Gastrocnemius medialis (tissue), 4 donors: ENCODE measurements at regions not wholly inside any gene's neighbourhood (a gene's known extent, or its start where the extent isn't known, plus 50 kb on each side); places are given as distances from the start of the nearest gene placed in this dataset.

Experiments used
- POLR2A ChIP-seq, 2 donors: fragments of 450-650 bp; IDR thresholded peaks; one replicate each; pipeline ENCODE4 v1.6.1; 2017; ENCODE audit warnings: antibody characterized with exemption in 2 of 2, mild to moderate bottlenecking in 2 of 2, moderate library complexity in 2 of 2
- TF ChIP-seq, protein P1 (sequence below), 5 experiments: fragments of 450-650 bp in 3 of 5; fragments of 200-600 bp in 2 of 5; sonication (generic) in 2 of 5; IDR thresholded peaks in 4 of 5; conservative IDR thresholded peaks in 1 of 5; 1 replicate in 4 of 5; 2 replicates in 1 of 5; pipeline ENCODE4 v1.5.1; 2016 to 2019; ENCODE audit warnings: antibody characterized with exemption in 5 of 5, mild to moderate bottlenecking in 3 of 5, moderate library complexity in 3 of 5

DNA sequence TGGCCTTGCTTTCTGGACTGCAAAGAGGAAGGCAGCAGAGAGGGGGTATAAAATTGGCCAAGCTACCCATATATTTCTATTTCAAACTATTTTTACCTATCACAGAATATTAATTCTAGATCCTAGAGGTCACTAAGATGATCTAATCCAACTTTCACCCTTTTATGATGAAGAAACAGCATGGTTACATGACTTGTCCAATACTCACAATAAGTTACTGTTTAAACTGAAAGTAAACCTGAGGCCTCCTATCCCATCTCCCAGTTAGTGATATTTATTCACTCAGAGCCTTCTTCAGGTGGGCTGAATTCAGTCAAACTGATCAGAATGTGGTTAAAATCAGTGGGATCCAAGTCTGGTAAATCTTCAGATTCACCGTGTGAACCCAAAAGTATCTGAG, 1345.1 kb downstream of the XPNPEP1 start:
- TF ChIP-seq, protein P1, sequence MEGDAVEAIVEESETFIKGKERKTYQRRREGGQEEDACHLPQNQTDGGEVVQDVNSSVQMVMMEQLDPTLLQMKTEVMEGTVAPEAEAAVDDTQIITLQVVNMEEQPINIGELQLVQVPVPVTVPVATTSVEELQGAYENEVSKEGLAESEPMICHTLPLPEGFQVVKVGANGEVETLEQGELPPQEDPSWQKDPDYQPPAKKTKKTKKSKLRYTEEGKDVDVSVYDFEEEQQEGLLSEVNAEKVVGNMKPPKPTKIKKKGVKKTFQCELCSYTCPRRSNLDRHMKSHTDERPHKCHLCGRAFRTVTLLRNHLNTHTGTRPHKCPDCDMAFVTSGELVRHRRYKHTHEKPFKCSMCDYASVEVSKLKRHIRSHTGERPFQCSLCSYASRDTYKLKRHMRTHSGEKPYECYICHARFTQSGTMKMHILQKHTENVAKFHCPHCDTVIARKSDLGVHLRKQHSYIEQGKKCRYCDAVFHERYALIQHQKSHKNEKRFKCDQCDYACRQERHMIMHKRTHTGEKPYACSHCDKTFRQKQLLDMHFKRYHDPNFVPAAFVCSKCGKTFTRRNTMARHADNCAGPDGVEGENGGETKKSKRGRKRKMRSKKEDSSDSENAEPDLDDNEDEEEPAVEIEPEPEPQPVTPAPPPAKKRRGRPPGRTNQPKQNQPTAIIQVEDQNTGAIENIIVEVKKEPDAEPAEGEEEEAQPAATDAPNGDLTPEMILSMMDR (IDR thresholded peaks at IDR 0.05 in 4 of 5, conservative IDR thresholded peaks at IDR 0.05 in 1 of 5): no peak
- no peak for TF ChIP-seq POLR2A (IDR thresholded peaks at IDR 0.05)
